Mesenchymal stem cell (in vitro differentiated cells and primary cell): ENCODE measurements at regions not wholly inside any gene's neighbourhood (a gene's known extent, or its start where the extent isn't known, plus 50 kb on each side); places are given as distances from the start of the nearest gene placed in this dataset.
A peak's percentile ranks its signal among the peaks of the same experiment; 100 is the strongest.

Experiments
- DNase-seq: peaks from one replicate; pipeline ENCODE4 v3.0.0-alpha.2; 2013
- H2AFZ ChIP-seq: one replicate; pipeline ENCODE4 v1.6.1; 2013; ENCODE audit warnings: low read depth, mild to moderate bottlenecking, control low read depth, inconsistent platforms, low read length, moderate library complexity
- H2AK5ac ChIP-seq: 2 replicates; pipeline ENCODE4 v1.6.1; 2013; ENCODE audit warnings: low read length, moderate library complexity, mild to moderate bottlenecking, inconsistent platforms; ENCODE audit not compliant: severe bottlenecking
- H2BK120ac ChIP-seq: one replicate; pipeline ENCODE4 v1.6.1; 2013; ENCODE audit warnings: low read depth, mild to moderate bottlenecking, inconsistent platforms, low read length, moderate library complexity
- H2BK12ac ChIP-seq, 2 experiments: one replicate each; pipeline ENCODE4 v1.6.1; 2013; ENCODE audit warnings: inconsistent platforms in 2 of 2, low read length in 2 of 2, mild to moderate bottlenecking in 2 of 2, moderate library complexity in 2 of 2, control low read depth in 1 of 2
- H2BK15ac ChIP-seq: one replicate; pipeline ENCODE4 v1.6.1; 2013; ENCODE audit warnings: mild to moderate bottlenecking, low read depth, inconsistent platforms; ENCODE audit not compliant: poor library complexity, severe bottlenecking
- H2BK5ac ChIP-seq: 2 replicates; pipeline ENCODE4 v1.6.1; 2013; ENCODE audit warnings: low read depth, mild to moderate bottlenecking, low read length, control low read depth, inconsistent platforms; ENCODE audit not compliant: poor library complexity, severe bottlenecking
- H3K14ac ChIP-seq, 2 experiments: one replicate each; pipeline ENCODE4 v1.6.1; 2013; ENCODE audit warnings: inconsistent platforms in 2 of 2, low read length in 2 of 2, control low read depth in 1 of 2, mild to moderate bottlenecking in 1 of 2, moderate library complexity in 1 of 2
- H3K18ac ChIP-seq, 2 experiments: one replicate each; pipeline ENCODE4 v1.6.1; 2013; ENCODE audit warnings: inconsistent platforms in 2 of 2, low read length in 2 of 2, control low read depth in 1 of 2, low read depth in 1 of 2, mild to moderate bottlenecking in 1 of 2
- H3K23ac ChIP-seq, 2 experiments: one replicate each; pipeline ENCODE4 v1.6.1; 2013; ENCODE audit warnings: inconsistent platforms in 2 of 2, low read length in 2 of 2, mild to moderate bottlenecking in 2 of 2, moderate library complexity in 2 of 2, control low read depth in 1 of 2
- H3K27ac ChIP-seq: 2 replicates; pipeline ENCODE4 v1.5.1; 2013; ENCODE audit warnings: mild to moderate bottlenecking, moderate library complexity, low read length, control low read depth, inconsistent platforms; ENCODE audit not compliant: poor library complexity, severe bottlenecking
- H3K27me3 ChIP-seq, 2 experiments: 2 replicates each; pipeline versions ENCODE4 v1.6.1 to v1.7.0; 2013; ENCODE audit warnings: low read length in 2 of 2, mild to moderate bottlenecking in 2 of 2, moderate library complexity in 2 of 2, control low read depth in 1 of 2, inconsistent platforms in 1 of 2; ENCODE audit not compliant: control insufficient read depth in 1 of 2, insufficient read depth in 1 of 2
- H3K36me3 ChIP-seq, 2 experiments: 2 replicates each; pipeline versions ENCODE4 v1.6.1 to v1.7.0; 2013; ENCODE audit warnings: low read length in 2 of 2, control low read depth in 1 of 2, inconsistent platforms in 1 of 2, low read depth in 1 of 2, mild to moderate bottlenecking in 1 of 2; ENCODE audit not compliant: insufficient read depth in 2 of 2, control insufficient read depth in 1 of 2
- H3K4ac ChIP-seq, 2 experiments: one replicate each; pipeline ENCODE4 v1.6.1; 2013; ENCODE audit warnings: inconsistent platforms in 2 of 2, low read length in 2 of 2, mild to moderate bottlenecking in 2 of 2, moderate library complexity in 2 of 2, control low read depth in 1 of 2, low read depth in 1 of 2
- H3K4me1 ChIP-seq: 2 replicates; pipeline ENCODE4 v1.6.1; 2013; ENCODE audit warnings: low read depth, low read length, control low read depth; ENCODE audit not compliant: control insufficient read depth, insufficient read depth
- H3K4me2 ChIP-seq: 2 replicates; pipeline ENCODE4 v1.6.1; 2013; ENCODE audit warnings: low read length, mild to moderate bottlenecking, inconsistent platforms; ENCODE audit not compliant: poor library complexity, severe bottlenecking
- H3K4me3 ChIP-seq, 2 experiments: 2 replicates each; pipeline versions ENCODE4 v1.5.1 to v1.7.0; 2013; ENCODE audit warnings: low read length in 2 of 2, mild to moderate bottlenecking in 2 of 2, control low read depth in 1 of 2, low read depth in 1 of 2; ENCODE audit not compliant: insufficient read depth in 1 of 2
- H3K79me1 ChIP-seq: replicated peaks from 2 replicates; pipeline ENCODE4 v1.6.1; 2013; ENCODE audit warnings: mild to moderate bottlenecking, control low read depth, low read length, inconsistent platforms; ENCODE audit not compliant: poor library complexity, severe bottlenecking
- H3K9ac ChIP-seq: 2 replicates; pipeline ENCODE4 v1.7.0; 2013; ENCODE audit warnings: mild to moderate bottlenecking, low read length, moderate library complexity
- H3K9me3 ChIP-seq: 2 replicates; pipeline ENCODE4 v1.7.0; 2013; ENCODE audit warnings: mild to moderate bottlenecking, low read length; ENCODE audit not compliant: control insufficient read depth
- H4K8ac ChIP-seq: one replicate; pipeline ENCODE4 v1.6.1; 2013; ENCODE audit warnings: inconsistent platforms, mild to moderate bottlenecking, low read length, moderate library complexity
- H4K91ac ChIP-seq: one replicate; pipeline ENCODE4 v1.6.1; 2013; ENCODE audit warnings: mild to moderate bottlenecking, low read length, inconsistent platforms
- WGBS: methylation state at CpG from one replicate; pipeline ENCODE4 v1.1.7; 2013; ENCODE audit warnings: mixed read lengths; 5-methylcytosine and 5-hydroxymethylcytosine counted together

GRCh38 chr5:82642313-82642712 is 364.2 kb upstream of the RPS23 start:
- Histone ChIP-seq H2BK120ac (no peak overlapping the region), H2BK12ac (no peak overlapping the region), H3K4me3 (no peak overlapping the region), H3K4me1 (no peaks in the 10 kb centered on the region), H3K79me1 (no peaks in the 10 kb centered on the region), H3K18ac (no peak overlapping the region), H3K27me3 (no peaks in the 10 kb centered on the region), H2BK15ac (no peak overlapping the region), H3K9me3 (no peaks in the 10 kb centered on the region), H3K4ac (no peak overlapping the region), H3K14ac (no peak overlapping the region), H3K27ac (no peak overlapping the region), H4K8ac (no peak overlapping the region), H3K36me3 (no peaks in the 10 kb centered on the region), H3K4me2 (no peak overlapping the region), H2AFZ (no peak overlapping the region), H3K23ac (no peak overlapping the region), H2AK5ac (peak overlapping the region; percentile 13), H4K91ac (no peak overlapping the region), H3K9ac (no peak overlapping the region), H2BK5ac (no peak overlapping the region)
- DNase-seq: no peak
- WGBS: 82% methylated on average over 2 of the region's 3 CpGs

- H3K9me3 ChIP-seq: no peaks in the 10 kb centered on the region
- DNase-seq: peak; percentile 84
- no peak overlapping the region for H4K91ac ChIP-seq
- no peaks in the 10 kb centered on the region for H3K79me1 ChIP-seq
- no peak overlapping the region for H3K14ac ChIP-seq
- no peak overlapping the region for H3K18ac ChIP-seq
- H3K4me2 ChIP-seq: no peak overlapping the region
- H2AK5ac ChIP-seq: no peak overlapping the region
- no peak overlapping the region for H4K8ac ChIP-seq
- H3K4ac ChIP-seq: no peak overlapping the region
- no peak overlapping the region for H2BK120ac ChIP-seq
- no peaks in the 10 kb centered on the region for H3K36me3 ChIP-seq
- H3K4me3 ChIP-seq: no peak overlapping the region
- no peak overlapping the region for H3K23ac ChIP-seq
- WGBS: 100% methylated on average over 1 of the region's 4 CpGs
- peak overlapping the region; percentile 16 for H3K9ac ChIP-seq
- H3K4me1 ChIP-seq: no peaks in the 10 kb centered on the region
- H2BK5ac ChIP-seq: no peak overlapping the region
- H2BK12ac ChIP-seq: no peak overlapping the region
- H3K27me3 ChIP-seq: no peaks in the 10 kb centered on the region
- H2AFZ ChIP-seq: no peak overlapping the region
- no peak overlapping the region for H2BK15ac ChIP-seq
- no peak overlapping the region for H3K27ac ChIP-seq
These were observed 363.3 kb upstream of the RPS23 start for GRCh38 chr5:82641331-82642003.

- no peaks in the 10 kb centered on the region for H3K9me3 ChIP-seq
- H2AK5ac ChIP-seq: no peak overlapping the region
These were observed 362.8 kb upstream of the RPS23 start for GRCh38 chr5:82640916-82641315.

GRCh38 chr5:82639393-82640144 is 361.4 kb upstream of the RPS23 start:
- H3K36me3 ChIP-seq: no peaks in the 10 kb centered on the region
- H3K79me1 ChIP-seq: no peaks in the 10 kb centered on the region
- no peak overlapping the region for H3K14ac ChIP-seq
- H2BK120ac ChIP-seq: no peak overlapping the region
- H2BK15ac ChIP-seq: no peak overlapping the region
- no peak overlapping the region for H3K18ac ChIP-seq
- H3K27ac ChIP-seq: no peak overlapping the region
- no peaks in the 10 kb centered on the region for H3K9me3 ChIP-seq
- H4K91ac ChIP-seq: no peak overlapping the region
- DNase-seq: no peak
- no peak overlapping the region for H4K8ac ChIP-seq
- H2AFZ ChIP-seq: no peak overlapping the region
- no peak overlapping the region for H3K23ac ChIP-seq
- no peaks in the 10 kb centered on the region for H3K27me3 ChIP-seq
- no peak overlapping the region for H3K4ac ChIP-seq
- no peak overlapping the region for H2BK12ac ChIP-seq
- peak overlapping the region; percentile 41 for H2AK5ac ChIP-seq
- no peak overlapping the region for H2BK5ac ChIP-seq
- no peak overlapping the region for H3K4me2 ChIP-seq
- H3K4me3 ChIP-seq: no peak overlapping the region
- WGBS: 71% methylated on average over 1 of the region's 2 CpGs
- peak overlapping the region; percentile 13 for H3K9ac ChIP-seq
- H3K4me1 ChIP-seq: no peaks in the 10 kb centered on the region

More at GRCh38 chr5:82640916-82641315, 362.8 kb upstream of the RPS23 start:
- DNase-seq: no peak
- H4K91ac ChIP-seq: no peak overlapping the region
- H3K4me1 ChIP-seq: no peaks in the 10 kb centered on the region
- no peak overlapping the region for H2AFZ ChIP-seq
- WGBS: 83% methylated on average over 2 of the region's 3 CpGs
- H3K36me3 ChIP-seq: no peaks in the 10 kb centered on the region
- H3K18ac ChIP-seq: no peak overlapping the region
- H4K8ac ChIP-seq: no peak overlapping the region
- no peak overlapping the region for H3K4me3 ChIP-seq
- H2BK120ac ChIP-seq: no peak overlapping the region
- H3K14ac ChIP-seq: no peak overlapping the region
- no peaks in the 10 kb centered on the region for H3K27me3 ChIP-seq
- no peak overlapping the region for H2BK12ac ChIP-seq
- H3K4ac ChIP-seq: no peak overlapping the region
- no peak overlapping the region for H3K27ac ChIP-seq
- H3K79me1 ChIP-seq: no peaks in the 10 kb centered on the region
- H3K23ac ChIP-seq: no peak overlapping the region
- peak overlapping the region; percentile 11 for H3K9ac ChIP-seq
- no peak overlapping the region for H2BK15ac ChIP-seq
- no peak overlapping the region for H2BK5ac ChIP-seq
- H3K4me2 ChIP-seq: no peak overlapping the region
